Karpas-422 (cell line): ENCODE measurements at regions not wholly inside any gene's neighbourhood (a gene's known extent, or its start where the extent isn't known, plus 50 kb on each side); places are given as distances from the start of the nearest gene placed in this dataset.

Experiments used
- DNase-seq: peaks from one replicate; pipeline ENCODE4 v3.0.0-alpha.2; 2015
- H2AFZ ChIP-seq: fragments of 200-600 bp; sonication (generic); 2 replicates; pipeline ENCODE4 v1.6.1; 2014; ENCODE audit warnings: antibody characterized with exemption, low read length, mixed read lengths
- H3K27ac ChIP-seq: fragments of 200-600 bp; sonication (generic); 2 replicates; pipeline ENCODE4 v1.5.1; 2014; ENCODE audit warnings: mild to moderate bottlenecking, low read length, moderate library complexity
- H3K27me3 ChIP-seq: fragments of 200-600 bp; sonication (generic); 2 replicates; pipeline ENCODE4 v1.6.1; 2014; ENCODE audit warnings: low read length, mixed read lengths
- H3K36me3 ChIP-seq: fragments of 200-600 bp; sonication (generic); 2 replicates; pipeline ENCODE4 v1.6.1; 2014; ENCODE audit warnings: low read length, mixed read lengths; ENCODE audit not compliant: insufficient read depth
- H3K4me1 ChIP-seq: fragments of 200-600 bp; sonication (generic); 2 replicates; pipeline ENCODE4 v1.6.1; 2014; ENCODE audit warnings: mild to moderate bottlenecking, low read length, mixed read lengths
- H3K4me2 ChIP-seq: fragments of 200-600 bp; sonication (generic); 2 replicates; pipeline ENCODE4 v1.6.1; 2014; ENCODE audit warnings: low read length, low read depth, mild to moderate bottlenecking; ENCODE audit not compliant: poor library complexity, severe bottlenecking
- H3K4me3 ChIP-seq: fragments of 200-600 bp; sonication (generic); 2 replicates; pipeline ENCODE4 v1.5.1; 2014; ENCODE audit warnings: mild to moderate bottlenecking, antibody characterized with exemption, low read length, mixed read lengths
- H3K79me2 ChIP-seq: fragments of 200-600 bp; sonication (generic); 2 replicates; pipeline ENCODE4 v1.6.1; 2014; ENCODE audit warnings: mild to moderate bottlenecking, low read length, mixed read lengths
- H3K9ac ChIP-seq: fragments of 200-600 bp; sonication (generic); 2 replicates; pipeline ENCODE4 v1.6.0; 2014; ENCODE audit warnings: low read length
- H3K9me2 ChIP-seq: fragments of 200-600 bp; sonication (generic), shearing (Covaris generic); replicated peaks from 2 replicates; pipeline ENCODE4 v1.6.0; 2014; ENCODE audit warnings: mild to moderate bottlenecking, low read length, moderate library complexity; ENCODE audit not compliant: insufficient read depth
- H3K9me3 ChIP-seq: fragments of 300-700, 200-600 bp; sonication (generic); 2 replicates; pipeline ENCODE4 v1.6.1; 2014; ENCODE audit warnings: low read length, mixed read lengths
- H4K20me1 ChIP-seq: fragments of 200-600 bp; sonication (generic); 2 replicates; pipeline ENCODE4 v1.6.1; 2014; ENCODE audit warnings: mild to moderate bottlenecking, antibody characterized with exemption, low read length, low read depth; ENCODE audit not compliant: insufficient read depth

DNA sequence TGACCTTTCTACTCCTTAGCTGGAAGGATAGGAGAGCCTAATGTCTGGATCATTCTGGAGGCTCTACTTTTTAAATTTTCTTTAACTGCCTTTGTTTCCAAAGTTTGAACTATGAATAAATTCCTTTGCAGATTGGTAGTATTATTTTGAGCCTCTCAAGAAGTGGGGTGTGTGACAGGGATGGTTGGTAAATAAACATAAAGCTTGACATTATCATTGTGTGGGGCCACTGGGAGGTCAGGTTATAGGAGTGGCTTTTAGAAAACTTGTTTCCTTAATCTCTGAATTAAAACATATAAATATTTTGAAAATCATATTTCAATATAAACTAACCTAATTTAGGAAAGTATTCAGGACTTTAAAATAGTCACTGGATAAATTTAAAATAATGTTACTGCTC is 89.3 kb downstream of the OTOL1 start:
- no peak for DNase-seq
- Histone ChIP-seq H3K9me2 (no peaks in the 10 kb centered on the region), H3K27ac (no peak overlapping the region), H2AFZ (no peak overlapping the region), H3K4me2 (no peak overlapping the region), H3K79me2 (no peaks in the 10 kb centered on the region), H3K9ac (no peak overlapping the region), H3K27me3 (no peaks in the 10 kb centered on the region), H3K4me3 (no peak overlapping the region), H3K36me3 (no peaks in the 10 kb centered on the region), H4K20me1 (no peaks in the 10 kb centered on the region), H3K9me3 (no peaks in the 10 kb centered on the region; the same call in 1 of the 2 replicates), H3K4me1 (no peaks in the 10 kb centered on the region)

DNA sequence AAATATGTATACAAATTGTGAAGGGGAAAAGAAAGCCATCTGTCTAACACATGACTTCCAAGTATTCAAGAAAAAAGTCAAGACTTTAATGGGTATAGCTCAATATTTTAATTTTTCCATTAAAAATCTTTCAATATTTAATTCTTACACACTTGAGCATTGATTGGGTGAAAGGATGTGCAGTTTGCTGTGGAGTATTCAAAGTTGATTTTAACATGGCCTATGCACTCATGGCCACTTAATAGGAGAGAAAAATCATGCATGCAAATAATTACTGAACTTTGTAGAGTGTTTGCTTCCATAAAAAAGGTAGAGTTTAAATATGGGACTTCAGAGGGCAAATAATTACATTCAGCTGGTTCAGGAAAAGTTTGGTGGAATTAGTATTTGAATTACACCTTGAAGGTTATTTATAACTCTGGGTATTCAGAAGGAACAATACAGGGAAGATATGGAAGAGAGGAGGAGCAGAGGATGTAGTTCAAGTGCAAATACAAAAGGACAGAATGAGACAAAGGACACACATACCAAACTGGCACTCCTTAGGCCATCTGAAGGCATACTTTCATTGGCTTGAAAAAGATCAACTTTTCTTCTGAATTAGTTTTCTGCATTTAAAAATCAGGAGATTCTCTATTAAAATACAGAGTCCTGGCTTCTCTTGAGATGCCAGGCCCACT is 90.1 kb downstream of the OTOL1 start:
- no peak overlapping the region for H3K4me2 ChIP-seq
- H3K4me1 ChIP-seq, result no peaks in the 10 kb centered on the region
- H3K4me3 ChIP-seq, result no peak overlapping the region
- H3K9ac ChIP-seq, result no peak overlapping the region
- no peak for DNase-seq
- no peak overlapping the region for H2AFZ ChIP-seq
- no peaks in the 10 kb centered on the region for H3K79me2 ChIP-seq
- no peaks in the 10 kb centered on the region for H4K20me1 ChIP-seq
- no peaks in the 10 kb centered on the region for H3K9me2 ChIP-seq
- no peaks in the 10 kb centered on the region for H3K36me3 ChIP-seq
- H3K27ac ChIP-seq, result no peak overlapping the region
- H3K9me3 ChIP-seq, result no peaks in the 10 kb centered on the region; the same call in 1 of the 2 replicates
- H3K27me3 ChIP-seq, result no peaks in the 10 kb centered on the region

DNA sequence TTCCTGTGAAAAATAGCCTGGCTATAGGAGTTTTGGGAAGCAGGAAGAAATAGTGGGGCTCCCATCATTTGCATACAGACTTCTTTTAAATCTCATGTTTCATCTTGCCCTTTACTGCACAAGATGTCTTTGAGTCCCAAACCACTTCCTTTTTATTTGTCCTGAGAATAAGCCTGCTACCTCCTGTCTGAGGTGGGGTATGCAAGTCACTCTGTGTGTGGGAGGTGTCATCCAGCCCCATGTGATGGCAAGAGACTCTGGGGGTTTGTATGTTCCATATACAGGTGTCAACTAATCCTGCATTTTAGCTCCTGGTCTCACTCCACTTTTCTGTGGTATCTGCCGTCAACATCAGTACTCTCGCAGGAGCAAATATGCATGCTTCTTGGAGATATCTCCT is 102.0 kb downstream of the OTOL1 start:
- Histone ChIP-seq H4K20me1 (no peaks in the 10 kb centered on the region), H3K4me2 (no peak overlapping the region), H3K27me3 (no peaks in the 10 kb centered on the region), H3K9me2 (no peaks in the 10 kb centered on the region), H3K4me3 (no peak overlapping the region), H2AFZ (no peak overlapping the region), H3K27ac (no peak overlapping the region), H3K36me3 (no peaks in the 10 kb centered on the region), H3K9ac (no peak overlapping the region), H3K79me2 (no peaks in the 10 kb centered on the region), H3K4me1 (no peaks in the 10 kb centered on the region), H3K9me3 (no peaks in the 10 kb centered on the region)
- DNase-seq, result no peak

DNA sequence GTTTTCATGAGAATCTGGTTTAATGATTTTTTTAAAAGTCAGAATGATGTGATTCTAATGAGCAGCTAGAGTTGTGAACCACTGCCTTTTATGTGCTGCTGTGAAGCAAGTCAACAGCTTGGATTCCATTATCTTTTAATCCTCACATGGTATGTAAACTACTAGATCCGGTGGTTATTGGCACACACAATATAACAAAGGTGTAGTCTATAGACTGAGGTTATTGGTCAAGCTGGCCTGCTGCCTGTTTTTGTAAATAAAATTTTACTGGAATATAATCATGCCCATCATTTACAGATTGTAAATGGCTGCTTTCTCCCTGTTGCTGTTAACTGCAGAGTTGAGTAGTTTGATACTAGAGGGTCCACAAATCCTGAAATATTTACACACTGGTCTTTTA is 103.1 kb downstream of the OTOL1 start:
- H3K27ac ChIP-seq, result no peak overlapping the region
- H3K9ac ChIP-seq, result no peak overlapping the region
- no peaks in the 10 kb centered on the region for H3K36me3 ChIP-seq
- no peak overlapping the region for H3K4me2 ChIP-seq
- H3K79me2 ChIP-seq, result no peaks in the 10 kb centered on the region
- H2AFZ ChIP-seq, result no peak overlapping the region
- H3K4me3 ChIP-seq, result no peak overlapping the region
- no peaks in the 10 kb centered on the region for H3K9me2 ChIP-seq
- no peaks in the 10 kb centered on the region for H3K9me3 ChIP-seq
- H3K4me1 ChIP-seq, result no peaks in the 10 kb centered on the region
- H4K20me1 ChIP-seq, result no peaks in the 10 kb centered on the region
- H3K27me3 ChIP-seq, result no peaks in the 10 kb centered on the region
- DNase-seq, result no peak

DNA sequence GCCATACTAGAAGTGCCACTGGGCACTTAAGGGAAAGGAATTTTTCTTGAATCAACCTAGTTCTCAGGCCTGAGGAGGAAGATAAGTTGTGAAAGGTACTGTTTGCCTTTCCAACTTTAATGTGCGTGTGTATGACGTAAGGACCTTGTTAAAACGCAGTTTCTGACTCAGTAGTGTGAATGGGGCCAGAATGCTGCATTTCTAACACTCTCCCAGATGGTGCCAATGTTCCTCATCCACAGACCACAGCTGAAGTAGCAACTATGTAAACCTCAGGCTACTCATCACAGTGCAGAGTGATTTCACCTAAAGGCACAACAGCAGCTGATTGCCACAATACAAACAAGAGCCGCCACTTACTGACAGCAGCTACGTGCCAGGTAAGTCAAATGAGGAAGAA is 103.6 kb downstream of the OTOL1 start:
- Histone ChIP-seq H3K27me3 (no peaks in the 10 kb centered on the region), H3K4me2 (no peak overlapping the region), H4K20me1 (no peaks in the 10 kb centered on the region), H3K9me2 (no peaks in the 10 kb centered on the region), H3K4me1 (no peaks in the 10 kb centered on the region), H2AFZ (no peak overlapping the region), H3K9me3 (no peaks in the 10 kb centered on the region), H3K4me3 (no peak overlapping the region), H3K79me2 (no peaks in the 10 kb centered on the region), H3K27ac (no peak overlapping the region), H3K9ac (no peak overlapping the region), H3K36me3 (no peaks in the 10 kb centered on the region)
- no peak for DNase-seq

DNA sequence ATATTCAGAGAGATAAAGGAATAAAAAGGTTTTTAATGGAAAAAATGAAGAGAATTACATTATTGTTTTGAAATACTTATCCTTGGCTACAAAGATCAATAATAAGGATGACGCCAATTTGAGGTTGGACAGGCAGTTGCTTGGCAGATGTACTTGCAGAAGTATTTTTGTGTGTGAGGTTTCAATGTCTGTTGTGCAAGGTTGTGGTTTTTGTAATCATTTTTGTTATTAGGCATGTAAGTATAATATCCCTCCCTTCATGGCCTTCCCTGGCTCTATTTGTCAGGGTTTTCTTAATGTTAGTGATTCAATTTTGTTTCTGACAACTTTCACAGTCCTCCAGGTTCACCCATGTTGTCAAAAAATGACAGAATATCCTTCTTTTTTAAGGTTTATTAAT is 105.9 kb downstream of the OTOL1 start:
- no peak for DNase-seq
- Histone ChIP-seq H3K4me1 (no peaks in the 10 kb centered on the region), H4K20me1 (no peaks in the 10 kb centered on the region), H3K4me2 (no peak overlapping the region), H3K27ac (no peak overlapping the region), H2AFZ (no peak overlapping the region), H3K79me2 (no peaks in the 10 kb centered on the region), H3K27me3 (no peaks in the 10 kb centered on the region), H3K36me3 (no peaks in the 10 kb centered on the region), H3K9ac (no peak overlapping the region), H3K4me3 (no peak overlapping the region), H3K9me2 (no peaks in the 10 kb centered on the region), H3K9me3 (no peaks in the 10 kb centered on the region)

DNA sequence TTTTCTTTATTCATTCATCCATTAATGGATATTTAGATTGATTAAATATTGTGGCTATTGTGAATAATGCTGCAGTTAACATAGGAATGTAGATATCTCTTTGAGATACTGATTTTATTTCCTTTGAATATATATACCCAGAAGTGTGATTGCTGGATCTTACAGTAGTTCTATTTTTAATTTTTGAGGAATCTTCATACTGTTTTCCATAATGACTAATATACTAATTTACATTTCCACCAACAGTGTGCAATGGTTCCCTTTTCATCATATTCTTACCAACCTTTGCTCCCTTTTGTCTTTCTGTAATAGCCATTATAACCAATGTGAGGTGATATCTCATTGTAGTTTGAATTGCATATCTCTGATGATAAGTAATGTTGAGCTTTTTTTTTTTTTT is 106.3 kb downstream of the OTOL1 start:
- no peaks in the 10 kb centered on the region for H3K4me1 ChIP-seq
- H3K4me2 ChIP-seq, result no peak overlapping the region
- no peaks in the 10 kb centered on the region for H3K9me2 ChIP-seq
- H3K4me3 ChIP-seq, result no peak overlapping the region
- no peak for DNase-seq
- H4K20me1 ChIP-seq, result no peaks in the 10 kb centered on the region
- no peaks in the 10 kb centered on the region for H3K27me3 ChIP-seq
- no peak overlapping the region for H2AFZ ChIP-seq
- H3K9ac ChIP-seq, result no peak overlapping the region
- no peaks in the 10 kb centered on the region for H3K79me2 ChIP-seq
- no peak overlapping the region for H3K27ac ChIP-seq
- H3K36me3 ChIP-seq, result no peaks in the 10 kb centered on the region
- no peaks in the 10 kb centered on the region for H3K9me3 ChIP-seq

DNA sequence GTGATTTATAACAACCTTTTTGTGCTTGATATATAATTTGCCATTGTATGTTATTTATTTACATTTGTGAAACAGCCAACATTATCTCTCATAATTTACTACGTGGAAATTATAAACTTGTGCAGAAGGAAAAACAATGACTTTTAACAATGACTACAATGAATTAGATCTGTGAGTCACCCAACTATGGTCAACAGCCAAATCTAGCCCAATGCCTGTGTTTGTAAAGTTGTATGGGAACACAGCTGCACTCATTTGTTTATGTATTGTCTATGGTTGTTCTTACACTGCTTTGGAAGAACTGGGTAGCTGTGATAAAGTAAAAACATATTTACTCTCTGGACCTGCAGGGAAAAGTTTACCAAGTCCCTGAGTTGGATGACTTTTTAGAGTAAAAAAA is 110.4 kb downstream of the OTOL1 start:
- H3K27ac ChIP-seq, result no peak overlapping the region
- H3K9me2 ChIP-seq, result no peaks in the 10 kb centered on the region
- no peak overlapping the region for H3K4me2 ChIP-seq
- no peaks in the 10 kb centered on the region for H3K27me3 ChIP-seq
- H3K4me1 ChIP-seq, result no peaks in the 10 kb centered on the region
- no peak for DNase-seq
- no peak overlapping the region for H3K9ac ChIP-seq
- no peaks in the 10 kb centered on the region for H3K36me3 ChIP-seq
- H3K9me3 ChIP-seq, result no peaks in the 10 kb centered on the region
- no peak overlapping the region for H2AFZ ChIP-seq
- no peaks in the 10 kb centered on the region for H3K79me2 ChIP-seq
- no peaks in the 10 kb centered on the region for H4K20me1 ChIP-seq
- H3K4me3 ChIP-seq, result no peak overlapping the region

DNA sequence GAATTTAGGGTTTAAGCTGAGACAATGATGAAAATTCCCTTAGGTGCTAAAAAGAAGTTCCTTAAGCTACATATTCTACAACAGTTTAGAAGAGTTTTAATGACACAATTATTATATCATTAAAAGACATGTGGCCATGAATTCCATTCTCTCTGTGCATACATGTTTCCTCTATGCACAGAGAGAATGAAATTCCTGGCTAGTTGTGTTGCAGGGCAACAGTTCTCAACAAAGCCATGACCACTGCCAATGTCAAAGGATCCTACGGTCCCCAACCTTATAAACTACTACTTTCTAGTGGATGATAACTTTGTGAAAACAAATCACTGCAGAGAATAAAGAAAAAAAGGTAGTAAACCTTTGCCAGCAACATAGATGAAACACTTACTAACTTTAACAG is 122.7 kb downstream of the OTOL1 start:
- no peak for DNase-seq
- Histone ChIP-seq H2AFZ (no peak overlapping the region), H3K36me3 (no peaks in the 10 kb centered on the region), H4K20me1 (no peaks in the 10 kb centered on the region), H3K9me3 (no peaks in the 10 kb centered on the region), H3K9ac (no peak overlapping the region), H3K4me2 (no peak overlapping the region), H3K27ac (no peak overlapping the region), H3K27me3 (no peaks in the 10 kb centered on the region), H3K4me3 (no peak overlapping the region), H3K9me2 (no peaks in the 10 kb centered on the region), H3K4me1 (no peaks in the 10 kb centered on the region), H3K79me2 (no peaks in the 10 kb centered on the region)
